ENCODE measurements at regions not wholly inside any gene's neighbourhood (a gene's known extent, or its start where the extent isn't known, plus 50 kb on each side); places are given as distances from the start of the nearest gene placed in this dataset.

GRCh38 chr7:86943447-86943846, 116.0 kb downstream of the ELAPOR2 start:
- TF ChIP-seq CTCF (IDR thresholded peaks at IDR 0.05) (no peak), POLR2A (IDR thresholded peaks at IDR 0.05) (no peak), EP300 (IDR thresholded peaks at IDR 0.05) (no peak)
